ENCODE measurements at regions not wholly inside any gene's neighbourhood (a gene's known extent, or its start where the extent isn't known, plus 50 kb on each side); places are given as distances from the start of the nearest gene placed in this dataset.

DNA sequence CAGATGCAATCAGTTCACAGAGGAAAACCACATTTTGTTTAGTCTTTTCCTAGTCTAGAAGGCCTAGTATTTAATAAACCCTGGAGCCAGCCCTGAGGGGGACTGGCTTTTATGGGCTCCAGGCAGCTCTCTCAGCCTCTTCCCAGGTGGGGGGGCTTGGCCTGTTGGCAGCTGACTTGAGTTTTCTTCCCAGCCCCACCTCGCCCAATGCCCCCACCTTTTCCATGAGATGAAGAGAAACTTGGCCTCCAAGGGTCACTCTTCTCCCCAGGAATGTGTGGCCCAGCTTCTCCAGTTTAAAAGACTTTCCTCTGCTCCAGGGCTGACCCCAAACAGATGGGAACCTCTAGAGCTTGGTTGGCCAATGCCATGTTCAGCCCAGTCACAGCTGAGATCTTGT is 196.1 kb downstream of the BMP7 start:
- no peak overlapping the region for H3K4me3 ChIP-seq (ENCODE audit: low read depth, low read length)
- H3K27me3 ChIP-seq (ENCODE audit: control insufficient read depth, insufficient read depth, low read length) = peaks cover 5% of the 10 kb centered on the region
- CTCF ChIA-PET = interaction anchor here (0.9 kb wide), 1 partner anchor 520 kb away, joined by 3 read pairs; no protein-coding TSS in a partner anchor
- no peaks in the 10 kb centered on the region for H3K36me3 ChIP-seq (ENCODE audit: control insufficient read depth, insufficient read depth, low read length)
- TF ChIP-seq, protein P1, sequence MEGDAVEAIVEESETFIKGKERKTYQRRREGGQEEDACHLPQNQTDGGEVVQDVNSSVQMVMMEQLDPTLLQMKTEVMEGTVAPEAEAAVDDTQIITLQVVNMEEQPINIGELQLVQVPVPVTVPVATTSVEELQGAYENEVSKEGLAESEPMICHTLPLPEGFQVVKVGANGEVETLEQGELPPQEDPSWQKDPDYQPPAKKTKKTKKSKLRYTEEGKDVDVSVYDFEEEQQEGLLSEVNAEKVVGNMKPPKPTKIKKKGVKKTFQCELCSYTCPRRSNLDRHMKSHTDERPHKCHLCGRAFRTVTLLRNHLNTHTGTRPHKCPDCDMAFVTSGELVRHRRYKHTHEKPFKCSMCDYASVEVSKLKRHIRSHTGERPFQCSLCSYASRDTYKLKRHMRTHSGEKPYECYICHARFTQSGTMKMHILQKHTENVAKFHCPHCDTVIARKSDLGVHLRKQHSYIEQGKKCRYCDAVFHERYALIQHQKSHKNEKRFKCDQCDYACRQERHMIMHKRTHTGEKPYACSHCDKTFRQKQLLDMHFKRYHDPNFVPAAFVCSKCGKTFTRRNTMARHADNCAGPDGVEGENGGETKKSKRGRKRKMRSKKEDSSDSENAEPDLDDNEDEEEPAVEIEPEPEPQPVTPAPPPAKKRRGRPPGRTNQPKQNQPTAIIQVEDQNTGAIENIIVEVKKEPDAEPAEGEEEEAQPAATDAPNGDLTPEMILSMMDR (IDR thresholded peaks at IDR 0.05; ENCODE audit: insufficient read depth, low read depth, low read length) = no peak
- DNase-seq (ENCODE audit: low read depth) = no peak
- POLR2A ChIA-PET = no interaction called here

DNA sequence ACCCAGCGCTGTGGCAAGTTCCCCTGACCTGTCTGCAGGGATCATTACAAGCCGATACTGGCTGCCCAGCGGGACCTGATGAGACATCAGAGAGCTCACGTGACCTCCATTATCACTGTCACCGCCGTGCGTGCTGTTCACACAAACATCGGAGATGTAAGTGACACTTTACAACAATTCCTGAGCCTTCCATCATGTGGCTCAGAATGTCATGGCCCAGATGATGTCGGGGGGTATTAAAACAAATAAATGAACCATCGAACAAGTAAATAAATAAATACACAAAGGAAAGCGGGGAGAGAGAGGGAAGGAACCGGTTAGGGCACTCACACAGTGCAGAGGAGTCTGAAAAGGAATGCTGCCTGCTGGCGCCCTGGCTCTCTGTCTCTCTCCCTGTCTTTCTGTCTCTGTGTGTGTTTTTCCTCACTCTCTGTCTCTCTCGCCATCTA is 195.1 kb downstream of the BMP7 start:
- no peak overlapping the region for H3K4me3 ChIP-seq (ENCODE audit: low read depth, low read length)
- no peak for DNase-seq (ENCODE audit: low read depth)
- H3K36me3 ChIP-seq (ENCODE audit: control insufficient read depth, insufficient read depth, low read length) = no peaks in the 10 kb centered on the region
- TF ChIP-seq, protein P1 (IDR thresholded peaks at IDR 0.05; ENCODE audit: insufficient read depth, low read depth, low read length) = no peak
- CTCF ChIA-PET = interaction anchor here (0.9 to 1.6 kb wide), 4 partner anchors 10 to 22 kb away, joined by 3 to 7 read pairs (median 3); no protein-coding TSS in a partner anchor
- POLR2A ChIA-PET = no interaction called here
- H3K27me3 ChIP-seq (ENCODE audit: control insufficient read depth, insufficient read depth, low read length) = peaks cover 5% of the 10 kb centered on the region

DNA sequence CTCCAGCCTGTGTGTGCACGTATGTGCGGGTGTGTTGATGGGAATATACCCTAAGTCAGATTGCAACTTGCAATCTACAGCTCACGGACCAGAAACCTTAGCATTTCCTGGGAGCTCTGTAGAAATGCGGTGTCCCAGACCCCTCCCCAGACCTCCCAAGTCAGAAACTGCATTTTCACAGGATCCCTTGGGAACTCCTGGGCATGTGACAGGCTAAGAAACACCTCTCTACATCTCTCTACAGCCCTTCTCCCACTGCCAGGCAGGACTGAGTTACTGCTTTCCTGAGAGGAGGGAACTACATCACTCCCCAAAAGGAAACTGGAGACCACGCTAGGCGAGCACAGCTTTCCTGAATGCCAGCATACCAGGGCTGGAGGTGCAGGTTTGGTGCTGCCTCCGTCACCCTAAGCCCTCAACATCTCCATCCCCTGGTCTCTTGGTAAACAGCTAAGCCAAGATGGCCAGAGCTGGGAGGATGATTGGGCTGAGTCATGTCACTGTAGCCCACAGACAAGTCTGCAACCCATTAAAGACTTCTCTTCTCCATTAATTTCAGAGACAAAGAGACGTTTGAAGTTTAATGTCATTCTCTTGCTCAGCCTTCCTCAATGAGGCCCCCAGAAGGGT is 194.4 kb downstream of the BMP7 start:
- ChIA-PET CTCF (interaction anchor here (0.9 to 1.6 kb wide), 5 partner anchors 9 to 521 kb away, joined by 3 to 8 read pairs (median 3); no protein-coding TSS in a partner anchor), POLR2A (no interaction called here)
- DNase-seq (ENCODE audit: low read depth) = no peak
- TF ChIP-seq, protein P1 (IDR thresholded peaks at IDR 0.05; ENCODE audit: insufficient read depth, low read depth, low read length) = no peak
- no peaks in the 10 kb centered on the region for H3K36me3 ChIP-seq (ENCODE audit: control insufficient read depth, insufficient read depth, low read length)
- peaks cover 5% of the 10 kb centered on the region for H3K27me3 ChIP-seq (ENCODE audit: control insufficient read depth, insufficient read depth, low read length)
- no peak overlapping the region for H3K4me3 ChIP-seq (ENCODE audit: low read depth, low read length)

DNA sequence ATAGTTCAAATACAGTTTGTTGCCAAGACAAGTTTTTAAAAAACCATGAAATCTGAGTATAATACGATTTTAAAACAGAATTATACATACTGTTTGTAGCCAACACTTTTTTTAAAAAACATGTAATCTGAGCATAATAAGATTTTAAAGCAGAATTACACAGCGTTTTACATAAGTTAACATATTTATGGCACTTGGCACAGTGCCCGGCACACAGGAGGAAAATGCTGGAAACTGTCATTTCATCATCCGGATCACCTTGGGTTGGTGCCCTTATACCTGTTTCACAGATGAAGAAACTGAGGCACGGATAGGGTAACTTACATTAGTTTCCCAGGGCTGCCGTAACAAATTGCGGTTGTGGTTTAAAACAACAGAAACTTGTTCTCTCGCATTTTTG is 193.0 kb downstream of the BMP7 start:
- POLR2A ChIA-PET = no interaction called here
- Histone ChIP-seq H3K36me3 (ENCODE audit: control insufficient read depth, insufficient read depth, low read length) (no peaks in the 10 kb centered on the region), H3K4me3 (ENCODE audit: low read depth, low read length) (no peak overlapping the region), H3K27me3 (ENCODE audit: control insufficient read depth, insufficient read depth, low read length) (peaks cover 5% of the 10 kb centered on the region)
- DNase-seq (ENCODE audit: low read depth) = no peak
- TF ChIP-seq, protein P1 (IDR thresholded peaks at IDR 0.05; ENCODE audit: insufficient read depth, low read depth, low read length) = no peak
- CTCF ChIA-PET = no interaction called here

DNA sequence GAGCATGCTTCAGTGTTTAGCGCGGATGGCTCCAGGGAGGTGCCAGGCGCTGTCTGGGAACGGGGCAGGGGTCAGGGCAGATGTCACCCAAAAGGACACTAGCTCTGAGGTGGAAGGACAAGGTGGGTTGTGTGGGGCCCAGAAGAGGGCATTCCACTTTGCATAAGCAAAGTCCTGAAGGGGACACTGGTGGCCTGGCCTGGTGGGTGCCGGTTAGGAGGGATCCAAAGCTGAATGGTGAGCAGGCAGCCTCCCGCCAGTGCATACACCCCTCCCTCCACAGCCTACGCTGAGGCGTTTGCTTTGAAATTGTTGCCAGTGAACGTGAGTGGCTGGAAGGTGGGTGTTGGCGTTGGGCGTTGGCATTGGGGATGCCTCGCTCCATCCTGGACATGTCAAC is 192.1 kb downstream of the BMP7 start:
- CTCF ChIA-PET = no interaction called here
- TF ChIP-seq, protein P1 (IDR thresholded peaks at IDR 0.05; ENCODE audit: insufficient read depth, low read depth, low read length) = no peak

More for the DNA sequence above, 192.1 kb downstream of the BMP7 start:
- DNase-seq (ENCODE audit: low read depth) = no peak
- POLR2A ChIA-PET = no interaction called here
- H3K27me3 ChIP-seq (ENCODE audit: control insufficient read depth, insufficient read depth, low read length) = peaks cover 2% of the 10 kb centered on the region; the same call in 1 of the 2 replicates
- no peak overlapping the region for H3K4me3 ChIP-seq (ENCODE audit: low read depth, low read length)
- H3K36me3 ChIP-seq (ENCODE audit: control insufficient read depth, insufficient read depth, low read length) = no peaks in the 10 kb centered on the region
